ENCODE measurements at regions not wholly inside any gene's neighbourhood (a gene's known extent, or its start where the extent isn't known, plus 50 kb on each side); places are given as distances from the start of the nearest gene placed in this dataset.

DNA sequence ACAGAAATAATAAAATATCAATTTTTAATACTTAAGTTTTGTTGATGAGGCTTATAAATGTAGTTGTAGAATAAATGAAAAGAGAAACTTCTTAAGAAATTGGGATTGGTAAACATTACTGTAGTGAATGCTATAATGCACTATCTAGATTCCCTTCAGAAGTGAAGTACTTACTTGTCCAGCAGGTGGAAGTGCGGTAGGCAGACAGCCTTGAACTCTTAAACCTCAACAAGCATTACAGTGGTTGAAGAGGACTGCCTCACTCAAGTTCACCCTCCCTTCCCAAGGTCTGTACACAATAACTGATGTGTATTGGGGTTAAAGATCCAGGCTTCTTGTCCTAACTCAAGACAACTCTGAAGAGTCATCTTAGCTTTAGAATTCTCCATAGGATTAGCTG is 931.0 kb upstream of the LRRTM1 start:
- no peak for DNase-seq

DNA sequence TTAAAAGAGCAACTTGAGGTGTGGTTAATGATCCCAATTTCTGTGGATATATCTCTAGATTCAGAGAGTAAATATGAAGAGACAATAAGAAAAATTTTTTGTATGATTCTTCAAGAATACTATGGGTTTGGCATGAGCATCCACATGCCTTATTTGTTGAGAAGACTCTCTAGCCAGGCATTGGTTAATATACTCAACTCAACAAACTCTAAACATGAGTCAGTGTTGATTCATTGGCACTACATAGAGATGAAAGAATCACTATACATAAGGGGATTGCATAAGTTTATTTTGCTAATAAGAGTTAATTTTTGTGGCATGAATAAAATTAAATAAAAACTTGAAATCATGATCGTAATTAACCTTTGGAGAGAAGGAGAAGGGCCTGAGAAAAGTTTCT is 930.2 kb upstream of the LRRTM1 start:
- no peak for DNase-seq

DNA sequence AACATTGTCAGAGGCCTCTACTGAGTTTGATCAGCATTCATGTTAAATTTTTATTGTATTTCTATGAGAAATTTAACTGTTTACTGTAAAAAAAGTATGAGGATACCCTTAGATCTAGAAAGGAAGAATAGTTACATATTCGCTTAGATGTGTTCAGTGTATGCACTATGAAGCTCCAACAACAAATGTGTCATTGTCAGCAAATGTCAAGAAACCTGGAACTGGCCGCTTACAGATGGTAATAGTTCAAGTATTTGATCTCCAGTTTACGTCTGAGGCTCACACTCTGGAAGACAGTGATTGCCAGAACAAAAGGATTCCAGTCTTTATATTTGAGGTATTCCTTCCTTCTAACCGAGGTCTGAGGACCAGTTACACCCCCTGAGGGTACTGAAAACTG is 921.2 kb upstream of the LRRTM1 start:
- no peak for DNase-seq

DNA sequence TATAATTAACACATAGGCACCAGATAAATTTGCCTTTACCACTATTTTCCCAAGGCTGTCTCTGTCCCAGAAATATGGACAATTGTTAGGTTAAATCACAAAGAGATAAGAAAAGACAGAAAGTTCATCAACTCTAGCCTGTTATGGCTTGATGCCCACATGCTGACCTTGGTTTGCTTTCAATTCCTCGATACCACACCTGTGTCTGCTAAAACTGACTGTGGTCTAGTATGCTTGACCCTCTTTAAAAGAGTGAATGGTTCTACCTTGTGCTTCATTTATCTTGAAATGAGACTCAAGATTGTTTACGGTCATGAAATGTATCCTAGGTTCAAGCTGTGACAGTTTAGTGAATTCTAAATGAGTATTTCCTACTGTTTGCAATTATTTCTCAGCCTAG is 909.0 kb upstream of the LRRTM1 start:
- no peak for DNase-seq

DNA sequence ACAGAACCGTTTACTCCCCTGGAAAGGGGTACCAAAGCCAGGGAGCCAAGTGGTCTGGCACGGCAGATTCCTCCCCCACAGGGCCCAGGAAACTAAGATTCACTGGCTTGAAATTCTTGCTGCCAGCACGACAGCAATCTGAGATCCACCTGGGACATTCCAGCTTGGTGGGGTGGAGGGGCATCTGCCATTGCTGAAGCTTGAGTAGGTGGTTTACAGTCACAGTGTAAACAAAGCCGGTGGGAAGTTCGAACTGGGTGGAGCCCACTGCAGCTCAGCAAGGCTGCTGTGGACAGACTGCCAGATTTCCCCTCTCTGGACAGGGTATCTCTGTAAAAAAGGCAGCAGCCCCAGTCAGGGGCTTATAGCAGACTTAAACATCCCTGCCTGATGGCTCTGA is 901.7 kb upstream of the LRRTM1 start:
- DNase-seq, result no peak

DNA sequence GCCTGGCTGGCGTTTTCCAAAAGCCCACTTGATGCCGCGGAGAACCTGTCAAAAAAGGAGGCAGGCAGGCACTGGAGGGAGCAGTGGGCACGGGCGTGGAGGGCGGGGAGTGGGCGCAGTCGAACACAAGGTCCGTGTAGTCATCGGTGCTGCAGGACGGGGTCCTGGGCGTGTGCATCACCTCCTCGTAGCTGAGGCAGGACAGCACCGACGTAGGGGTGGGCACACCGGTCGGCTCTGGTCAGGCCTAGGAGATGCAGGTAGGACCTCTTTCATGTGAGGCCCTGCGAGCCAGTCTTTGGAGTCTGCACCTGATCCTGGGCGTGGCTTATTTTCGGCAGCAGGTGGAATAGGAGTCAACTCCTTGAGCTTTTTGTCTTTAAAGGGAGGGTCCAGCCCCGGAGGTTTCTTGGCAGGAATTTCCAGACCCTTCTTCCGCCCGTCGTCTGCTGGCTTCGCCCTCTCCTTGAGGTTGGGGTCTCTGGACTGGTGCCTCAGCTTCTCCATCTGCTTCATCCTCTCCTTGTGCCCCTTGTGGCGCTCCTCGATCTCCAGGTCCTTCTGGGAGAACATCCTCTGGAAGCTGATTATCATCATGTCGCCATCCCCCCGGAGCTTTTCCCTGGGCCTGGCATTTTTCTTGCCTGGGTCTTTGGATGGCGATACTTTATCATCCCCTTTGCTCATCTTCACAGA is 892.5 kb upstream of the LRRTM1 start:
- DNase-seq, result no peak

DNA sequence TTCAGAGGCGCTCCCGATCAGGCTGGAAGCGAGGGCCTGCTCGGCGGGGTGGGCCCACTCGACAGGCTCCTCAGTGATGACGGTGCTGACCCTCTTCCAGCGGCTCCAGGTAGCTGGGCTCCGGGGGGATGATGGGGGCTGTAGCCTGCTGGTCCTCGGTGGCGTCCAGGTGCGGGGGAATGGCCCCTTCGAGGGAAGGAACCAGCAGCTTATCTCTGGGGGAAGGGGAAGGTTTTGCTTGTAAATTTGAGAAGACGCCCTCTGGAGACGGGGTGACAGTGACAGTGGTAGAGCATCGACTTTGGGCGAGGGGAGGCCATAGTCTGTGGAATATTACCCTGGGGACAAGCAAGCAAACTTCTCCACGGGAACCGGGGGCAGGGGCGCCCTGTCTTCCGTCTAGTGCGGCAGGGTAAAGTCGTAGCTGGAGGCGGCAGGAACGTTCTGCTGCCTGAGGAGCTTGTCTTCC is 891.9 kb upstream of the LRRTM1 start:
- DNase-seq, result no peak

DNA sequence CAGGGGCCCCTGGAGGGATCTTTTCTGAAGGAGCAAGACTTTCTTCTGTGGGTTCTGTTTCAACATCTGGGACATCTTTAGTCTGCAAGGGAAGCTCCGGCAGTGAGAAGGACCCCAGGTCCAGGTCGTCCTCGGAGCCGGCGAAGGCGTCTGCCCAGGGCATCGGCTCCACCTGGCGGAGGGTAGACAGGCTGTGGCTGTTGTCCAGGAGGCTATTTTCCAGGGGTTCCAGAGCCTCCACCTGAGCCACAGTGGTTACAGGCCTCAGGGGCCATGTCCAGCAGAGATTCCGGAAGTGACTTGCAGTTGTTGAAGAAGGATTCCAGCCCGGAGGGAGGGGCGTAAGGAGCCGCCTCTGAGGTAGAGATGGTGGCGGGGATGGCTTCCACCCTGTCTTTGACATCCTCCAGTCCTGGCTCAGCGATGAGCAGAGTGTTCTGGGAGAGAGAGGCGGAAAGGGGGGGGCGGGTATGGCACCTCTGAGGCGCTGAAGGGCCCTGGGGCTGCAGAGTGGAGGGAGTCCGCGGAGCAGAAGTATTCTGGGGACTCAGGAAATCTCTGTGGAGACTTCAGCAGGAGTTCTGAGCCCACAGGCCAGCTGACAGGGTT is 891.3 kb upstream of the LRRTM1 start:
- DNase-seq, result no peak

DNA sequence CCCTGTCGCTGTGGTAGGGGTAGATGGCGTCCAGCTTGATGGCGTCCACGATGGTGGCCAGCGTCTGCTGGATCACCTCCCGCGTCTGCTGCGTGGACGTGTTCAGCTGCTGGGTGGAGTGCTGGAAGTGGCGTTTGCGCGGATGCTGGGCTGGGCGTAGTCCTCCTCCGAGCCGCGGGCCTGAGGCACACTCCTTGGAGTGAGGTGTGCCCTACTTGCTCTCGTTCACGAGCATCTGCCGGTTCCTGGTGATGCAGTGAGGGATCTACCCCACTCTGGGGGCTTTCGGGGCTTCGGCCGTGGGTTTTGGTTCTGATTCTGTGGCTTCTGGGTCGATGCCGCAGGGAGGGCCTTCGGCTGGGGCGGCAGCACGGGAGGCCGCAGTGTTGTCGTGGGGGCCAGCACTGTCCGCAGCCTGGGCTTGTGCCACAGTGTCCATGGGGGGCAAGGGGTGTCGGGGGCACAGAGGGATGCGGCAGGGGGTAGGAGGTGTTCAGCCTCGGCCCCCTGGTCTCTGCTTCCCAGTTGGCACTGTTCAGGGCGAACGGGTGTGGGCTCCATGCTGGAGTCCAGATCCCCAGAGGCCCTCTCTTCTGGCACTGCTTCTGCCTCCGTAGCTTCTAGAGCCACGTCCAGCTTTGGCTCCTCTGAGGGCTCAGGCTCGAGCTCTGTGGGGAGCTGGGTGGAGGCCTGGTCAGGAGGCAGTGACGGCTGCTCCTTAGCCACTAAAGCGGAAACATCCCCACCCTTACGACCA is 890.6 kb upstream of the LRRTM1 start:
- no peak for DNase-seq

DNA sequence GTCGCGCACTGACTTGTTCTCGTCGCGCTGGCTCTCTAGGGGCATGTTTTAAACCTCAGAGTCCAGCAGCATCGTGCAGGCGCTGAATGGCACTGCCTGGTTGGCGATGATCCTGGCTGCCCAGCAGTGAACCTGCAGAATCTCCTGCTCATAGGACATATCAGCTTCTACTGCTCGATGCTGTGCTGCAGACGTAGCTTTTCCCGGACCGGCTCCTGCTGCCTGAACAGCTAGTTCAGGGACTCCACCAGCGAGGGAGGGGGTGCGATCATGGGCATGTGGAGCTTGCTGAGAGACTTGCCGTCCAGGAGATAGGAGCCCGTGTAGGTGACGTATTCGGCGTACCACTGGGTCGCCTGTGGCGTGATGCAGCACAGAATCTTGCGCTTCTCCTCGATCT is 890.0 kb upstream of the LRRTM1 start:
- no peak for DNase-seq

DNA sequence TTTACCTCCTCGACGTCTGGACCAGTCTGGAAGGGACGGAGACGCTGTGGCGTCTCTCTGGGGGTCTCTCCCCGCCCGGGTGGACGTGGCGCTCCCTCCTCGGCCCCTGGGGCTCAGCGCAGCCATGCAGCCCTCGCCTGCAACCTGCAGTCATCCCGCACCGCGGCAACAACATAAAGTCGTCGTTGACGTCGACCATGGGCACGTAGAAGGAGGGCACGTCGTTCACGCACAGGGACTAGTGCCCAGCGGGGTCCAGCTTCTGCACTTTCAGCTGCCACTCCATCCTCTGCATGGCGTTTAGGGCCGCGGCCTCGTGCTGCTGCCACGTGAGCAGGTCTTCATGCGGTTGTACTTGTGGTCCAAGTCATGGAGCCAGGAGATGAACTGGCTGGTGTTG is 889.6 kb upstream of the LRRTM1 start:
- no peak for DNase-seq

DNA sequence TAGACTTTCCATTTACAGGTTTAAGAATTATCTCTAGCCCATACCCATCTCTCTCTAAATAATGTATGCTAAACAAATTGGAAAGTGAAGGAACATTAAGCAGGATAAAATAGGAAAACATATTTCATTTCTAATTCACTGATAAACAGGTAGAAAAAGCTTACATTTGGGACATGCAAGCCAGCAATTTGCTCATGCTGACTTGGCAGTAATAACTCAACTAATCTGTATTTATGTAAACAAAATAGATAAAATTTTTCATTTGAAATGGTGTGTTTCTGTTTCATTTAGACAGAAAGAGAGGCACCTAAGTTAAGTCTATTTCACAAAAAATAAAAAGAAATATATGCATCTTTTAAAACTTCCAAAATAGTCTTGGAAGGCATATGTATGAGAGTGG is 877.3 kb upstream of the LRRTM1 start:
- no peak for DNase-seq

DNA sequence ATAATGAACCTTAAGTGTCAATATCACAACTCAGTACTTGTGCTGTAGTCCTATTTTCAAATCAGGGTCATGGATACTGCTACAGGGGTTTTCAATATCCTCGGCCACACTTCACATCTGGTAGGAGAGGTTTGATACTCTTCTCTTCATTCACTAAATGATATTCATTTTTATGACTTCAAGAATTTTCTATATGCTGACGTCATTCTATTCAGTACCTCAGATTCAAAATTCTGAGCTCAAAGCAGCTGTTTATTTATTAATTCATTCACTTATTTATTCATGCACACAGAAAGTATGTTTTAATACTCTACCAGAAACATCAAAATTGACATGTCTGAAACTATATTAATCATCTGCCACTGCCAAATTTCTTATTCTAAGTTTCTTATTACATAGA is 866.9 kb upstream of the LRRTM1 start:
- no peak for DNase-seq

DNA sequence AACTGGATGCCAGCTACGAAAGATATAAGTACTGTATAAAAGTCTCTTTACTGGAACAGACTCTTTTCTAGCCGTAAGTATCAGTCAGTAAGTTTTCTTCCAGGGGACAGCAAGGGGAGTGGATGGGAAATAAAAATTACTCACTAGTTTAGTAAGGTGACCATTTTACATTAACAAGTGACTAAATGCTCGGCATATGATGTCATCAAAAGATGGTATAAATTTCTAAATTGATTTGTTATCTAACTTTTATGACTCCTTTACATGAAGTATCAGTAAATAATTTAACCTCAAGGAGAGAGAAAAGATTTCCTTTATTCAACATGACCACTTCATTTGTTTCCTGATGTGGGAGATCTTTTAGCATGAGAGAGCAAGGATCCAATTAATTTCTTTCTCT is 859.0 kb upstream of the LRRTM1 start:
- DNase-seq, result no peak

DNA sequence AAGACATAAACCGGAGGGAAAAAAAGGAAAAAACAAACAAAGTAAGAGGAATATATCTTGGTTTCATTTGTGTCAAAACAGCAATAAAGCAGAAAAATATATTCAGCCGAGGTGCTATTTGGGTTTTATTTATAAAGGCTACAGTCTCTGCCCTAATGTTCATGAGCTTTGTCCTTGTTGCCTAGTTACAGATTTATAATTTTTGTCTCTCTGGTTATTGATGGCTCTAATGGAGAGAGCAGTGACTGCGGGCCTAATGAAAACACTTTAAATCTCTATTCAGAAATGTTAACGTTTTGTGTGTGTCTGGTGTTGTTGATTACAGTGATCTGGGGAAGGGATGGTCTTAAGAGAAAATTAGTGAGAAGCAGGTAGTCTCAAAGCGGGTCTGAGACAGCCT is 854.0 kb upstream of the LRRTM1 start:
- DNase-seq, result no peak

DNA sequence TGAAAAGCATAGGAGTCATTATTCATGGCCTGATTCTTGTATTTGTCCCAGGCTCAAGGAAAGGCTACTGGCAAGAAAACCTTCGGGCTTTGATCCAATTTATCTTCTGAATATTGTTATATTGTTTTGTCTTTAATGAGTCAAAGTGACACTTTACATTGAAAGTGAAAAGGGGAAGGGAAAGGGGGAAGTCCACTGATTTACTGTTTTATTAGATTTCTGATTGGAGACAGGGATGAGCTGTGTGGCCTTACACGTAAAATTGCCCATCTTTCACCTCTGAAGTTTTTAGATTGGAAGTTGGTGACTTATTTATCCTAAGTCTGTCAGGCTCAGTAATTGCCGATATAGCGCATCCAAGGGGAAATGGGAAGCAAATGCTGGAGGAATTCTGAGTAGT is 843.8 kb upstream of the LRRTM1 start:
- DNase-seq, result no peak

DNA sequence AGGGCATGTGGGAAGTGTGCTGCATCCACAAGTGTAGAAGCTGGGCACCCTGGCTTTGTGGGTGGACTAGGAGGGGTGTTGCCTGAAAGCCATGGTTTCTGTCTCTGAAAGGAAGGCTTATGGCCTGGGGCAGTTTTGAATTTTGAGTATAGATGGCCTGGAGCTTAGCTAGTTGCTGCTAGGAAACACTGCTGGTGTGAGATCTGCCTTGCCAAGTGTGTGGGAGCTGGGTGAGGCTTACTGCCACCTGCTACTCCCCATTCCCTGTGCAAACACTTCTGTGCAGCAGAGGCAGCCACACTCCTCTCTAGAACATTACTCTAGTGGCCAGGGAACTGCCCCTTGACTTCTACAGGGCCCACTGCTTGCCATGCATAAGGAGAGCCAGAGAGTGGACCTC is 831.7 kb upstream of the LRRTM1 start:
- no peak for DNase-seq

DNA sequence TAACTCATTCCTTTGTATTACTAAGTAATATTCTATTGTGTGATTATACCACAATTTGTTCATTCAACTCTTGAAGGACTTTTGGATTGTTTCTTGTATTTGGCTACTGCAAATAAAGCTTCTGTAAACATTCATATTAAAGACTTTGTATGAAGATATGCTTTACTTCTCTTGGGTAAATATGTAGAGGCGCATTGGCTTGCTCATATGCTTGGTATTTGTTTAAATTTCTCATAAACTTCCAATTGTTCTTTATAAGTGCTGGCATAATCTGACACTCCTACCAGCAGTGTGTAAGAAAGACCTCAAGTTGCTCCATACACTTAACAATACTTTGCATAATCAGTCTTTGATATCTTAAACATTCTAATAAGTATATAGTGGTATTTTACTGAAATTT is 792.8 kb upstream of the LRRTM1 start:
- no peak for DNase-seq

DNA sequence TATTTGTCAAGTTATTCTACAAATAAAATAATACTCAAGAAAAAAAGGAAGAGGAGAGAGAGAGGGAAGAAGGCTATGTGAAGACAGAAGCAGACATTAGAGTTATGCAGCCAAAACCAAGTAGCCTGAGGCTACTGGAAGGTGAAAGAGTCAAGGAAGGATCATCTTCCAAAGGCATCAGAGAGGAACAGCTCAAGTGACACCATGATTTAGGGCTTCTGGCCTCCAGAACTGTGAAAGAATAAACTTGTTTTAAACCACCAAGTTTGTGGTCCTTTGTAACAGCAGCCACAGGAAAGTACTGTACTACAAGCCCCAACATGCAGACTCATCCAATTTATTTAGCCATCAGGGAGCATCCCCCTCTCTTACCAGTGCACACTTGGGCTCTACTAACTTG is 788.5 kb upstream of the LRRTM1 start:
- DNase-seq, result no peak

DNA sequence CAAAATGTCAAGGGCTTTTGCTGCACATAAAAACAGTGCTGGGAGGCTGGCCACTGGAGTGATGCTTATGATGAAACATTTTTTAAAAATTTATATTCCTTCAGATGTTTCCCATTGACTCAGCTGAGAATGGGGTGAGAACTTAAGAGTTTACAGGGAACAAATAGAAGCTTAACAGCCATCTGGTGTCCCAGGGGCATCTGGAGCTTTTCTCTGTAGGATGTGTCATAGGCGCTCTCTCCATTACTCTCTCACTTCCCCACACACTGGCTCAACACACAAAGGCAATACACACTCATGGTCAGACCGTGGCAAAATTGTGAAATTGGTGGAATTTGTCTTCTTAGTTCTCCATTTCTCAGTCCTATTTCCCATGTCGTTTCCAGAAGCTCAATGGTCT is 783.1 kb upstream of the LRRTM1 start:
- DNase-seq, result no peak

DNA sequence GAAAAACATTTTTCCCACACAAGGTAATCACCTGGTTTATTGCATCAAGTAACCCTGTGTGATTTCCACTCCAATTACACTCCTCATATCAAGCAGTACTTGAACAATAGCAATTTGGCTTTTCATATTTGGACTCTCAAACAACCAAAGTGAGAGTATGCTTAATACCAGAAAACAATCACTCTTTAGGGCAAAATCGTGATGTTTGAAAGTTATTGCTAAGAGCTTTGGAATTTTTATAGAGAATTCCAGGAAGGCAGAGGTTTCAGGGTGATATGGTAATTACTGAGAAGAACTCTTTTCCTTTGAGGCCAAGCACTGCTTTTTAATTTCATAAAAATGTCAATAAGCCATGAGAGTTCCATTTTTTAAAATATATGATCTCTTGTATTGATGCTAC is 779.5 kb upstream of the LRRTM1 start:
- no peak for DNase-seq

DNA sequence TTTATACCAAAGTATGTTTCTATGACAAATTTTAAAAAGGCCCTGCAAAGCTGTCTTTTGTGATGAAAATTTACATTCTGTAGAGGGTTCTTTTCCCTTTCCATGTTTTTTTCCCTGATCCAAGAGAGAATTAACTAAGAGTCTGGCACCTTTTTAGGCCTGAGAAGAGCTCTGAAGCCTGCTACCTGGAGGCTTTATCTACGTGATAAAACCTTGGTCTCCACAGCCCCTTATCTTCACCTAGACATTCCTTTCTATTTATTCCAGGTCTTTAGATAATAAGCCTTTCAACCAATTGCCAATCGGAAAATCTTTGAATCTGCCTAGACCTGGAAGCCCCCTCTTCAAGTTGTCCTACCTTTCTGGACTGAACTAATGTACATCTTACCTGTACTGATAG is 774.1 kb upstream of the LRRTM1 start:
- no peak for DNase-seq

DNA sequence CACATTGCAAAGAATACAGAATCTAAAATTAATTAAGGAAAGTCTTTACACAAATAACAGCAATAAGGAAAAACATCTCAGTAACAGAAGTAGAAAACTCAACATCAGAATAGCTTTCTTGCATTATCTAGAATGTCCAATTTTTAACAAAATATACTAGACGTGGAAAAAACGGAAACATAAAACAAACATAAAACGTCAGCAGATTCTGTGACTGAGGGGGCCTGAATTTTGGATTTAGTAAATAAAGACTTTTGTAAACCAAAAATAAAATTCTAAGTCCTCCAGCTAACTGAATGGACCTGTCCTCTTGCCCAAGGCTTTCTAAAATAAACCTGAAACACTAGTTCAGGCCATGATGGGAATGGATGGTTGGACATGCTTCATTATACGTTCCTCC is 773.5 kb upstream of the LRRTM1 start:
- no peak for DNase-seq

DNA sequence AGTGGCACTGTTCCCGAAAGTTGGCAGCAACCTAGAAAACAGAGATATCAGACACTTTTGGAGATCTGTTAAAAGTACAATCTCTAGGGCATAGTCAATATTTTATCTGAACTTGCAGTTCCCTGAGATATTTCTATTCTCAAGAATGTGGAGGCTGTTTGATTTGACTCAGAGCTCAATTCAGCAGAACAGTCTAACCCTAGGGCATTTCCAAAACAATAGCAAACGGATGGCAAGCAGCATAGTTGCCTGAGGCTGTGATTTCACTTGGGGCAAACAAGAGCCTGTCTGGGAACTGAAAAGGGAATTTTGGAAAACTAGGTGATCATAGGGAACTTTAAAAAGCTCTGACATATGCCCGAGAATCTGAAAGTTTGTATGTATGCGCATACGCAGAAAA is 772.8 kb upstream of the LRRTM1 start:
- DNase-seq, result no peak

DNA sequence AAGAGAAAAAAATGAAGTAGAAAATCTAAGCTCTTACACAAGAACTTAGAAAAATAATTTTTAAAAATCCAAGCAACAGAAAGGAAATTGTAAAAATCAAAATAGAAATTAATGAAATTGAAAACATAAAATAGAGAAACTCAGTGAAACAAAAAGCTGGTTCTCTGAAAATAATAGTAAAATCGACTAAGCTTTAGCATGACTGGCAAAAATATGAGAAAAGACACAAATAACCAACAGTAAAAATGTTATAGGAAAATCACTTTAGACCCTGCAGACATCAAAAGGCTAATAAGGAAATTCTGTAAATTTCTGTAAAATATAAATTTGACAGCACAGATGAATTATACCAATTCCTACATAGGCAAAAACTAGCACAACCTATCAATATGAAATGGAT is 768.9 kb upstream of the LRRTM1 start:
- DNase-seq, result no peak
